GM12878 (cell line): ENCODE measurements at regions not wholly inside any gene's neighbourhood (a gene's known extent, or its start where the extent isn't known, plus 50 kb on each side); places are given as distances from the start of the nearest gene placed in this dataset.

Experiments
- CREB1 ChIP-seq: IDR thresholded peaks from 2 replicates; pipeline ENCODE4 v1.6.1; 2012; ENCODE audit warnings: low read depth, mild to moderate bottlenecking, inconsistent platforms
- EZH2 ChIP-seq: IDR thresholded peaks from 2 replicates; pipeline ENCODE4 v1.6.1; 2012; ENCODE audit warnings: low read depth, mild to moderate bottlenecking, control low read depth, inconsistent platforms, low read length, borderline replicate concordance; ENCODE audit not compliant: control insufficient read depth
- KLF5 ChIP-seq: fragments of 450-650 bp; IDR thresholded peaks from 2 replicates; pipeline ENCODE4 v1.6.1; 2014; ENCODE audit warnings: mild to moderate bottlenecking; ENCODE audit not compliant: partially characterized antibody
- MXI1 ChIP-seq: fragments of 150-350 bp; IDR thresholded peaks from 2 replicates; pipeline ENCODE4 v1.6.1; 2011; ENCODE audit warnings: low read depth, mild to moderate bottlenecking, inconsistent platforms, low read length, improper control_type of control experiment
- MYC ChIP-seq: IDR thresholded peaks from 2 replicates; pipeline ENCODE4 v1.6.1; 2011; ENCODE audit warnings: mild to moderate bottlenecking, low read length, moderate library complexity, inconsistent platforms; ENCODE audit not compliant: insufficient read depth, insufficient replicate concordance, insufficient read length, severe bottlenecking
- SREBF1 ChIP-seq: IDR thresholded peaks from 2 replicates; pipeline ENCODE4 v1.6.1; 2012; ENCODE audit warnings: mild to moderate bottlenecking, low read length
- TCF3 ChIP-seq: IDR thresholded peaks from 2 replicates; pipeline ENCODE4 v1.6.1; 2012; ENCODE audit warnings: low read depth, mild to moderate bottlenecking, low read length, borderline replicate concordance; ENCODE audit not compliant: insufficient read depth
- TF ChIP-seq, protein P1 (sequence below): fragments of 450-650 bp; IDR thresholded peaks from 2 replicates; pipeline ENCODE4 v1.6.1; 2018; ENCODE audit warnings: borderline replicate concordance, mild to moderate bottlenecking; ENCODE audit not compliant: partially characterized antibody
- TF ChIP-seq, protein P2 (sequence below): fragments of 450-650 bp; conservative IDR thresholded peaks from 2 replicates; pipeline ENCODE4 v1.6.1; 2017; ENCODE audit warnings: mild to moderate bottlenecking, moderate library complexity
- TF ChIP-seq, protein P3 (sequence below), 3 experiments: IDR thresholded peaks in 2 of 3; conservative IDR thresholded peaks in 1 of 3; 2 replicates each; pipeline ENCODE4 v1.5.1; 2011; ENCODE audit warnings: low read depth in 3 of 3, low read length in 3 of 3, mild to moderate bottlenecking in 3 of 3, control low read depth in 2 of 3, moderate library complexity in 2 of 3, inconsistent platforms in 1 of 3, mixed read lengths in 1 of 3; ENCODE audit not compliant: control insufficient read depth in 2 of 3, insufficient read depth in 1 of 3; ENCODE audit errors: extremely low read depth in 1 of 3
- TF ChIP-seq, protein P4 (sequence below): fragments of 450-650 bp; IDR thresholded peaks from 2 replicates; pipeline ENCODE4 v1.6.1; 2017; ENCODE audit warnings: mild to moderate bottlenecking, low read depth, inconsistent platforms; ENCODE audit not compliant: poor library complexity, severe bottlenecking
- TF ChIP-seq, protein P5 (sequence below): fragments of 450-650 bp; IDR thresholded peaks from 2 replicates; pipeline ENCODE4 v1.6.1; 2017; ENCODE audit warnings: mild to moderate bottlenecking, moderate library complexity

DNA sequence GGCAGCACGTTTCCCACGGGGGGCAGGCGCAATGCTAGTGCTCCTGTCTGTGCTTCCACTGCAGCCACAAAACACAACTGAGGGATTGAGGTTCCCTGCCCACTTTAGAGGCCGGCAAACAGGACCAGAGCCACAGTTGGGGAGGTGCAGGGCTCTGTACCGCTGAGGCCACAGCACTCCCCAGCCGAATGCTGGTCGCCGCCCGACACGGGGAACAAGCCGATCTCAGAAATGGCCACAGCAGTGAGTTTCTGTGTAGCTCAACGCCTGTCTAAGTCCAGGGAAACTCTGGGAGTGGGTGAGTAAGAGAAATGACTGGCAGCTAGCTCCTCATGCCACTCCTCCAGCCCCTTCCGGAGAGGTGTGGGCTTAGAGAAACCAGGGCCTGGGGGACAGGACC lies 194.0 kb upstream of the VWC2 start:
- TF ChIP-seq EZH2 (no peak), CREB1 (no peak), SREBF1 (no peak), TCF3 (no peak), MXI1 (no peak), KLF5 (no peak), MYC (no peak)
- TF ChIP-seq, protein P1, sequence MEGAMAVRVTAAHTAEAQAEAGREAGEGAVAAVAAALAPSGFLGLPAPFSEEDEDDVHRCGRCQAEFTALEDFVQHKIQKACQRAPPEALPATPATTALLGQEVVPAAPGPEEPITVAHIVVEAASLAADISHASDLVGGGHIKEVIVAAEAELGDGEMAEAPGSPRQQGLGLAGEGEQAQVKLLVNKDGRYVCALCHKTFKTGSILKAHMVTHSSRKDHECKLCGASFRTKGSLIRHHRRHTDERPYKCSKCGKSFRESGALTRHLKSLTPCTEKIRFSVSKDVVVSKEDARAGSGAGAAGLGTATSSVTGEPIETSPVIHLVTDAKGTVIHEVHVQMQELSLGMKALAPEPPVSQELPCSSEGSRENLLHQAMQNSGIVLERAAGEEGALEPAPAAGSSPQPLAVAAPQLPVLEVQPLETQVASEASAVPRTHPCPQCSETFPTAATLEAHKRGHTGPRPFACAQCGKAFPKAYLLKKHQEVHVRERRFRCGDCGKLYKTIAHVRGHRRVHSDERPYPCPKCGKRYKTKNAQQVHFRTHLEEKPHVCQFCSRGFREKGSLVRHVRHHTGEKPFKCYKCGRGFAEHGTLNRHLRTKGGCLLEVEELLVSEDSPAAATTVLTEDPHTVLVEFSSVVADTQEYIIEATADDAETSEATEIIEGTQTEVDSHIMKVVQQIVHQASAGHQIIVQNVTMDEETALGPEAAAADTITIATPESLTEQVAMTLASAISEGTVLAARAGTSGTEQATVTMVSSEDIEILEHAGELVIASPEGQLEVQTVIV: no peak
- TF ChIP-seq, protein P2, sequence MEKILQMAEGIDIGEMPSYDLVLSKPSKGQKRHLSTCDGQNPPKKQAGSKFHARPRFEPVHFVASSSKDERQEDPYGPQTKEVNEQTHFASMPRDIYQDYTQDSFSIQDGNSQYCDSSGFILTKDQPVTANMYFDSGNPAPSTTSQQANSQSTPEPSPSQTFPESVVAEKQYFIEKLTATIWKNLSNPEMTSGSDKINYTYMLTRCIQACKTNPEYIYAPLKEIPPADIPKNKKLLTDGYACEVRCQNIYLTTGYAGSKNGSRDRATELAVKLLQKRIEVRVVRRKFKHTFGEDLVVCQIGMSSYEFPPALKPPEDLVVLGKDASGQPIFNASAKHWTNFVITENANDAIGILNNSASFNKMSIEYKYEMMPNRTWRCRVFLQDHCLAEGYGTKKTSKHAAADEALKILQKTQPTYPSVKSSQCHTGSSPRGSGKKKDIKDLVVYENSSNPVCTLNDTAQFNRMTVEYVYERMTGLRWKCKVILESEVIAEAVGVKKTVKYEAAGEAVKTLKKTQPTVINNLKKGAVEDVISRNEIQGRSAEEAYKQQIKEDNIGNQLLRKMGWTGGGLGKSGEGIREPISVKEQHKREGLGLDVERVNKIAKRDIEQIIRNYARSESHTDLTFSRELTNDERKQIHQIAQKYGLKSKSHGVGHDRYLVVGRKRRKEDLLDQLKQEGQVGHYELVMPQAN: no peak
- TF ChIP-seq, protein P3, sequence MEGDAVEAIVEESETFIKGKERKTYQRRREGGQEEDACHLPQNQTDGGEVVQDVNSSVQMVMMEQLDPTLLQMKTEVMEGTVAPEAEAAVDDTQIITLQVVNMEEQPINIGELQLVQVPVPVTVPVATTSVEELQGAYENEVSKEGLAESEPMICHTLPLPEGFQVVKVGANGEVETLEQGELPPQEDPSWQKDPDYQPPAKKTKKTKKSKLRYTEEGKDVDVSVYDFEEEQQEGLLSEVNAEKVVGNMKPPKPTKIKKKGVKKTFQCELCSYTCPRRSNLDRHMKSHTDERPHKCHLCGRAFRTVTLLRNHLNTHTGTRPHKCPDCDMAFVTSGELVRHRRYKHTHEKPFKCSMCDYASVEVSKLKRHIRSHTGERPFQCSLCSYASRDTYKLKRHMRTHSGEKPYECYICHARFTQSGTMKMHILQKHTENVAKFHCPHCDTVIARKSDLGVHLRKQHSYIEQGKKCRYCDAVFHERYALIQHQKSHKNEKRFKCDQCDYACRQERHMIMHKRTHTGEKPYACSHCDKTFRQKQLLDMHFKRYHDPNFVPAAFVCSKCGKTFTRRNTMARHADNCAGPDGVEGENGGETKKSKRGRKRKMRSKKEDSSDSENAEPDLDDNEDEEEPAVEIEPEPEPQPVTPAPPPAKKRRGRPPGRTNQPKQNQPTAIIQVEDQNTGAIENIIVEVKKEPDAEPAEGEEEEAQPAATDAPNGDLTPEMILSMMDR (IDR thresholded peaks at IDR 0.05 in 2 of 3, conservative IDR thresholded peaks at IDR 0.05 in 1 of 3; ENCODE audit: control insufficient read depth in 2 of 3, extremely low read depth in 1 of 3, insufficient read depth in 1 of 3, low read depth in 3 of 3, low read length in 3 of 3): no peak
- TF ChIP-seq, protein P4, sequence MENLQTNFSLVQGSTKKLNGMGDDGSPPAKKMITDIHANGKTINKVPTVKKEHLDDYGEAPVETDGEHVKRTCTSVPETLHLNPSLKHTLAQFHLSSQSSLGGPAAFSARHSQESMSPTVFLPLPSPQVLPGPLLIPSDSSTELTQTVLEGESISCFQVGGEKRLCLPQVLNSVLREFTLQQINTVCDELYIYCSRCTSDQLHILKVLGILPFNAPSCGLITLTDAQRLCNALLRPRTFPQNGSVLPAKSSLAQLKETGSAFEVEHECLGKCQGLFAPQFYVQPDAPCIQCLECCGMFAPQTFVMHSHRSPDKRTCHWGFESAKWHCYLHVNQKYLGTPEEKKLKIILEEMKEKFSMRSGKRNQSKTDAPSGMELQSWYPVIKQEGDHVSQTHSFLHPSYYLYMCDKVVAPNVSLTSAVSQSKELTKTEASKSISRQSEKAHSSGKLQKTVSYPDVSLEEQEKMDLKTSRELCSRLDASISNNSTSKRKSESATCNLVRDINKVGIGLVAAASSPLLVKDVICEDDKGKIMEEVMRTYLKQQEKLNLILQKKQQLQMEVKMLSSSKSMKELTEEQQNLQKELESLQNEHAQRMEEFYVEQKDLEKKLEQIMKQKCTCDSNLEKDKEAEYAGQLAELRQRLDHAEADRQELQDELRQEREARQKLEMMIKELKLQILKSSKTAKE: no peak
- TF ChIP-seq, protein P5, sequence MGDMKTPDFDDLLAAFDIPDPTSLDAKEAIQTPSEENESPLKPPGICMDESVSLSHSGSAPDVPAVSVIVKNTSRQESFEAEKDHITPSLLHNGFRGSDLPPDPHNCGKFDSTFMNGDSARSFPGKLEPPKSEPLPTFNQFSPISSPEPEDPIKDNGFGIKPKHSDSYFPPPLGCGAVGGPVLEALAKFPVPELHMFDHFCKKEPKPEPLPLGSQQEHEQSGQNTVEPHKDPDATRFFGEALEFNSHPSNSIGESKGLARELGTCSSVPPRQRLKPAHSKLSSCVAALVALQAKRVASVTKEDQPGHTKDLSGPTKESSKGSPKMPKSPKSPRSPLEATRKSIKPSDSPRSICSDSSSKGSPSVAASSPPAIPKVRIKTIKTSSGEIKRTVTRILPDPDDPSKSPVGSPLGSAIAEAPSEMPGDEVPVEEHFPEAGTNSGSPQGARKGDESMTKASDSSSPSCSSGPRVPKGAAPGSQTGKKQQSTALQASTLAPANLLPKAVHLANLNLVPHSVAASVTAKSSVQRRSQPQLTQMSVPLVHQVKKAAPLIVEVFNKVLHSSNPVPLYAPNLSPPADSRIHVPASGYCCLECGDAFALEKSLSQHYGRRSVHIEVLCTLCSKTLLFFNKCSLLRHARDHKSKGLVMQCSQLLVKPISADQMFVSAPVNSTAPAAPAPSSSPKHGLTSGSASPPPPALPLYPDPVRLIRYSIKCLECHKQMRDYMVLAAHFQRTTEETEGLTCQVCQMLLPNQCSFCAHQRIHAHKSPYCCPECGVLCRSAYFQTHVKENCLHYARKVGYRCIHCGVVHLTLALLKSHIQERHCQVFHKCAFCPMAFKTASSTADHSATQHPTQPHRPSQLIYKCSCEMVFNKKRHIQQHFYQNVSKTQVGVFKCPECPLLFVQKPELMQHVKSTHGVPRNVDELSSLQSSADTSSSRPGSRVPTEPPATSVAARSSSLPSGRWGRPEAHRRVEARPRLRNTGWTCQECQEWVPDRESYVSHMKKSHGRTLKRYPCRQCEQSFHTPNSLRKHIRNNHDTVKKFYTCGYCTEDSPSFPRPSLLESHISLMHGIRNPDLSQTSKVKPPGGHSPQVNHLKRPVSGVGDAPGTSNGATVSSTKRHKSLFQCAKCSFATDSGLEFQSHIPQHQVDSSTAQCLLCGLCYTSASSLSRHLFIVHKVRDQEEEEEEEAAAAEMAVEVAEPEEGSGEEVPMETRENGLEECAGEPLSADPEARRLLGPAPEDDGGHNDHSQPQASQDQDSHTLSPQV: no peak
